ENCODE measurements at regions not wholly inside any gene's neighbourhood (a gene's known extent, or its start where the extent isn't known, plus 50 kb on each side); places are given as distances from the start of the nearest gene placed in this dataset.

DNA sequence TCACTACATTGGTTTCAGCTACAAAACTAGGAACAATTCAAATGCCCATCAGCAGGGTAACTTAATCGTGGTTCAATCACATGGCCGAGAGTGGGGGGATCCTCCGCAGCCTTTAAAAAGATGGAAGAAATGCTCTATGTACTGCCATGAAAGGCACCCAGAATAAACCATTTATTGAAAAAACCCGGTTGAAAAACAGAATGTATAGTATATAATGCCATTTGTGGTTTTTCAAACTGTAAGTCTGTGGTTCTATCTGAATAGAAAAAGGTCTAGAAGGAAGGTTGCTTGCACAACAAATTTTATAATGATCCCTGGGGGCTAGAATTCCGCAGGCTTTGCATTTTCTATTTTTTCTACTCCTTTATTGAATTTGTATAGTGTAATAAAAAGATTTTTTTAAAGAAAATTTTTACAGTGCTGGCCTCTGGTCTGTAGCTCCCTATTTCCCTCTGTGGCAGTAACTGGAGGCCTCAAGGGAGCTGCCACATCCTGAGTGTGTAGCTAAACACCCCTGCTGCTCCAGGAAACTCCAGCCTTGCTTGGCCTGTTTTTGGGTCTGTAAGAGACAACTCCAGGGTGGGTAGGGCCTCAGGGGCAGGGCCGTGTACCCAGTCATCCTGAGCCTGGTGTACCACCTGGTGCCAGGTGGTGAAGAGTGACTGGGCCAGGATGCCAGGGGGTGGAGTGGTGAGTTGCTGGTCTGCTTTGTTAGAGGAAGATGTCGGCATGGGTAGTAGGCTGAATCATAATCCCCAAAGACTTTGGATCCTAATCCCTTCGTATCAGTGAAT, 51.5 kb upstream of the EPS8L3 start:
- no peak for TF ChIP-seq POLR2A (IDR thresholded peaks at IDR 0.05)
- TF ChIP-seq, protein P1, sequence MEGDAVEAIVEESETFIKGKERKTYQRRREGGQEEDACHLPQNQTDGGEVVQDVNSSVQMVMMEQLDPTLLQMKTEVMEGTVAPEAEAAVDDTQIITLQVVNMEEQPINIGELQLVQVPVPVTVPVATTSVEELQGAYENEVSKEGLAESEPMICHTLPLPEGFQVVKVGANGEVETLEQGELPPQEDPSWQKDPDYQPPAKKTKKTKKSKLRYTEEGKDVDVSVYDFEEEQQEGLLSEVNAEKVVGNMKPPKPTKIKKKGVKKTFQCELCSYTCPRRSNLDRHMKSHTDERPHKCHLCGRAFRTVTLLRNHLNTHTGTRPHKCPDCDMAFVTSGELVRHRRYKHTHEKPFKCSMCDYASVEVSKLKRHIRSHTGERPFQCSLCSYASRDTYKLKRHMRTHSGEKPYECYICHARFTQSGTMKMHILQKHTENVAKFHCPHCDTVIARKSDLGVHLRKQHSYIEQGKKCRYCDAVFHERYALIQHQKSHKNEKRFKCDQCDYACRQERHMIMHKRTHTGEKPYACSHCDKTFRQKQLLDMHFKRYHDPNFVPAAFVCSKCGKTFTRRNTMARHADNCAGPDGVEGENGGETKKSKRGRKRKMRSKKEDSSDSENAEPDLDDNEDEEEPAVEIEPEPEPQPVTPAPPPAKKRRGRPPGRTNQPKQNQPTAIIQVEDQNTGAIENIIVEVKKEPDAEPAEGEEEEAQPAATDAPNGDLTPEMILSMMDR (IDR thresholded peaks at IDR 0.05), result no peak

Measured in right lobe of liver (tissue), 4 donors.